Glutamatergic neuron (in vitro differentiated cells): ENCODE measurements at regions not wholly inside any gene's neighbourhood (a gene's known extent, or its start where the extent isn't known, plus 50 kb on each side); places are given as distances from the start of the nearest gene placed in this dataset.

ENCODE experiments used
- DNase-seq: peaks from one replicate; pipeline ENCODE4 v3.0.0; 2022
- H3K27ac Mint-ChIP-seq: one replicate; pipeline ENCODE4 v1.8.0; 2020; ENCODE audit warnings: mild to moderate bottlenecking, mixed read lengths, inconsistent platforms; ENCODE audit not compliant: unreplicated experiment
- H3K27me3 Mint-ChIP-seq: one replicate; pipeline ENCODE4 v1.8.0; 2020; ENCODE audit warnings: mild to moderate bottlenecking, moderate library complexity, mixed read lengths, inconsistent platforms; ENCODE audit not compliant: unreplicated experiment
- H3K36me3 Mint-ChIP-seq: one replicate; pipeline ENCODE4 v1.8.0; 2020; ENCODE audit warnings: mild to moderate bottlenecking, mixed read lengths, inconsistent platforms; ENCODE audit not compliant: unreplicated experiment
- H3K4me1 Mint-ChIP-seq: one replicate; pipeline ENCODE4 v1.8.0; 2020; ENCODE audit warnings: mild to moderate bottlenecking, low read depth, mixed read lengths, inconsistent platforms; ENCODE audit not compliant: unreplicated experiment
- H3K4me3 Mint-ChIP-seq: one replicate; pipeline ENCODE4 v1.8.0; 2020; ENCODE audit warnings: mild to moderate bottlenecking, mixed read lengths, inconsistent platforms; ENCODE audit not compliant: unreplicated experiment
- H3K9me3 Mint-ChIP-seq: one replicate; pipeline ENCODE4 v1.8.0; 2020; ENCODE audit warnings: mild to moderate bottlenecking, moderate library complexity, mixed read lengths, inconsistent platforms; ENCODE audit not compliant: unreplicated experiment
- TF ChIP-seq, protein P1 (sequence below): fragments of 200-600 bp; sonication (generic); IDR thresholded peaks from one replicate; pipeline ENCODE4 v1.5.0; 2021; ENCODE audit not compliant: partially characterized antibody, unreplicated experiment

- no peak overlapping the region for H3K27ac Mint-ChIP-seq
- H3K27me3 Mint-ChIP-seq: no peaks in the 10 kb centered on the region
- peaks cover 4% of the 10 kb centered on the region for H3K9me3 Mint-ChIP-seq
- no peak for DNase-seq
- peaks cover 5% of the 10 kb centered on the region for H3K36me3 Mint-ChIP-seq
- peaks cover 2% of the 10 kb centered on the region for H3K4me1 Mint-ChIP-seq
- TF ChIP-seq, protein P1, sequence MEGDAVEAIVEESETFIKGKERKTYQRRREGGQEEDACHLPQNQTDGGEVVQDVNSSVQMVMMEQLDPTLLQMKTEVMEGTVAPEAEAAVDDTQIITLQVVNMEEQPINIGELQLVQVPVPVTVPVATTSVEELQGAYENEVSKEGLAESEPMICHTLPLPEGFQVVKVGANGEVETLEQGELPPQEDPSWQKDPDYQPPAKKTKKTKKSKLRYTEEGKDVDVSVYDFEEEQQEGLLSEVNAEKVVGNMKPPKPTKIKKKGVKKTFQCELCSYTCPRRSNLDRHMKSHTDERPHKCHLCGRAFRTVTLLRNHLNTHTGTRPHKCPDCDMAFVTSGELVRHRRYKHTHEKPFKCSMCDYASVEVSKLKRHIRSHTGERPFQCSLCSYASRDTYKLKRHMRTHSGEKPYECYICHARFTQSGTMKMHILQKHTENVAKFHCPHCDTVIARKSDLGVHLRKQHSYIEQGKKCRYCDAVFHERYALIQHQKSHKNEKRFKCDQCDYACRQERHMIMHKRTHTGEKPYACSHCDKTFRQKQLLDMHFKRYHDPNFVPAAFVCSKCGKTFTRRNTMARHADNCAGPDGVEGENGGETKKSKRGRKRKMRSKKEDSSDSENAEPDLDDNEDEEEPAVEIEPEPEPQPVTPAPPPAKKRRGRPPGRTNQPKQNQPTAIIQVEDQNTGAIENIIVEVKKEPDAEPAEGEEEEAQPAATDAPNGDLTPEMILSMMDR: no peak
- no peak overlapping the region for H3K4me3 Mint-ChIP-seq
These were observed 75.8 kb downstream of the NRN1 start for GRCh38 chr6:5930968-5931367.

GRCh38 chr6:5930143-5930770 lies 76.5 kb downstream of the NRN1 start:
- no peak for DNase-seq
- no peak overlapping the region for H3K4me3 Mint-ChIP-seq
- no peak overlapping the region for H3K27ac Mint-ChIP-seq
- no peaks in the 10 kb centered on the region for H3K27me3 Mint-ChIP-seq
- H3K36me3 Mint-ChIP-seq: peaks cover 5% of the 10 kb centered on the region
- TF ChIP-seq, protein P1: no peak
- H3K4me1 Mint-ChIP-seq: peaks cover 2% of the 10 kb centered on the region
- H3K9me3 Mint-ChIP-seq: peaks cover 4% of the 10 kb centered on the region

DNA sequence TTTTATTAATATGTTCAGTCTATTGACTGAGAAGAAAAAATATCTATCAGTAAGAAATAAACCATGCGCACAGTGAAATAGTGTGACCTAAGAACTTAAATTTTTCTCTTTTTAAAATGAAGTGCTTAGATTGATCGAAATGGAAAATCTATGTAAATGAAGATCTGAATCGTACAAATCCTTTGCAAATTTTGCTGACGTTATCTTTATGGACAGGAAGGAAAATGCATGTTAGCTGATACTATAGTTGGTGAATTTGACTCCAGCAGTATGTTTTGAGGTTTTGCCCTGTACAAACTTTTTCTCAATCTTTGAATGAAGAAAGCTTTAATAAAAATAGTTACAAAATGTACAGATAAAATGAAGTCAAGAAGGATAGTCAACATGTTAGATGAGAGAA lies 82.9 kb downstream of the NRN1 start:
- Mint-ChIP-seq H3K9me3 (peaks cover 1% of the 10 kb centered on the region), H3K27ac (no peak overlapping the region), H3K36me3 (peaks cover 3% of the 10 kb centered on the region)

DNA sequence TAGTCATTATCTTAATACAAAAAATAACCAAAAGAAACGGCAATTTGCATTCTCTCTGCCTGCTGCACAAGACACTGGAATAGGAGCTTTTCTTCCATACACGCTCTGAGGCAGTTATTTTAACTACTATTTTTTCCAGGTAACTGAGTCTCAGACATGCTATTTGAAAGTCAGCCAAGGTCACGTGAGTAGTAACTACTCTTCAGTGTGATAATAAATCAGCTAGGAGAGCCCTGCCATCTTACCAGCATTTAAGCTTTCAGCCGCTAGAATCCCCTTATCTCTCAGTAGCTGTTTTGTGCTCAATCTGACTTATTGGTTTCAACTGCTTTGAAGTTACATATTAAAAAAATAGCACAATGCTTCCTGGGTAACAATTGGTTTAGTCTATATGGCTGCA lies 84.5 kb downstream of the NRN1 start:
- Mint-ChIP-seq H3K27ac (no peak overlapping the region), H3K4me3 (no peak overlapping the region), H3K36me3 (peaks cover 6% of the 10 kb centered on the region), H3K9me3 (peaks cover 4% of the 10 kb centered on the region), H3K27me3 (peaks cover 5% of the 10 kb centered on the region), H3K4me1 (no peaks in the 10 kb centered on the region)
- DNase-seq: no peak
- TF ChIP-seq, protein P1: no peak

More for the DNA sequence above, 82.9 kb downstream of the NRN1 start:
- no peak for DNase-seq
- Mint-ChIP-seq H3K27me3 (peaks cover 2% of the 10 kb centered on the region), H3K4me3 (no peak overlapping the region), H3K4me1 (no peaks in the 10 kb centered on the region)
- TF ChIP-seq, protein P1: no peak

- peaks cover 12% of the 10 kb centered on the region for H3K27me3 Mint-ChIP-seq
- H3K27ac Mint-ChIP-seq: peak overlapping the region; percentile 98
- H3K36me3 Mint-ChIP-seq: peaks cover 17% of the 10 kb centered on the region
- TF ChIP-seq, protein P1: no peak
- peaks cover 33% of the 10 kb centered on the region for H3K4me1 Mint-ChIP-seq
- peak; percentile 72 for DNase-seq
- peak overlapping the region; percentile 77 for H3K4me3 Mint-ChIP-seq
- H3K9me3 Mint-ChIP-seq: peaks cover 17% of the 10 kb centered on the region
These were observed 97.0 kb downstream of the NRN1 start for GRCh38 chr6:5909721-5910120.
